Panc1 (cell line): ENCODE measurements at regions not wholly inside any gene's neighbourhood (a gene's known extent, or its start where the extent isn't known, plus 50 kb on each side); places are given as distances from the start of the nearest gene placed in this dataset.

Source experiments
- ATAC-seq: fragments of 200-7000 bp; cut with Tn5 transposase; 2 replicates; pipeline ENCODE4 v1.9.1; 2020; ENCODE audit warnings: mild to moderate bottlenecking, moderate library complexity
- BruUV-seq: library from RNA; stranded (reverse); fragments of 400-500 nt; replicated peaks from 2 replicates; lab custom pipeline; 2021; lab: Mats Ljungman, UMichigan
- CTCF ChIA-PET: fragments of 300-600 bp; sonication (Branson Sonifier 250); formaldehyde crosslinking; loops from one replicate; lab custom pipeline; 2022; ENCODE audit warnings: antibody characterized with exemption; lab: Charles Lee
- POLR2A ChIA-PET: fragments of 300-600 bp; sonication (Branson Sonifier 250); formaldehyde crosslinking; loops from one replicate; lab custom pipeline; 2022; ENCODE audit warnings: antibody characterized with exemption; lab: Charles Lee
- DNase-seq: peaks from one replicate; pipeline ENCODE4 v3.0.0-alpha.2; 2010; ENCODE audit warnings: low read depth, low spot score
- H3K27ac ChIP-seq: 2 replicates; pipeline ENCODE4 v1.5.1; 2011; ENCODE audit warnings: mild to moderate bottlenecking, low read length, inconsistent platforms
- H3K27me3 ChIP-seq: fragments of 200-500 bp; sonication (Bioruptor generic); 2 replicates; pipeline ENCODE4 v1.6.0; 2014; ENCODE audit warnings: low read length, inconsistent platforms; ENCODE audit not compliant: control insufficient read depth, insufficient read depth
- H3K36me3 ChIP-seq: fragments of 200-500 bp; sonication (Bioruptor generic); 2 replicates; pipeline ENCODE4 v1.5.1; 2014; ENCODE audit warnings: inconsistent platforms, mild to moderate bottlenecking, low read length, moderate library complexity; ENCODE audit not compliant: control insufficient read depth, insufficient read depth
- H3K4me1 ChIP-seq: 2 replicates; pipeline ENCODE4 v1.5.1; 2011; ENCODE audit warnings: inconsistent platforms, mild to moderate bottlenecking, low read length, moderate library complexity; ENCODE audit not compliant: control insufficient read depth, insufficient read depth
- H3K4me3 ChIP-seq, 2 experiments: 2 replicates each; pipeline ENCODE4 v1.5.1; 2011 to 2012; ENCODE audit warnings: low read depth in 2 of 2, low read length in 2 of 2, mild to moderate bottlenecking in 2 of 2, inconsistent platforms in 1 of 2, moderate library complexity in 1 of 2
- H3K9me3 ChIP-seq: fragments of 200-500 bp; sonication (Bioruptor generic); 2 replicates; pipeline ENCODE4 v1.5.1; 2014; ENCODE audit warnings: low read depth, mild to moderate bottlenecking, inconsistent platforms, low read length, moderate library complexity; ENCODE audit not compliant: control insufficient read depth, insufficient read depth
- POLR2AphosphoS5 ChIP-seq: IDR thresholded peaks from 2 replicates; pipeline ENCODE4 v1.6.1; 2012; ENCODE audit warnings: mild to moderate bottlenecking, low read depth, low read length, moderate library complexity
- REST ChIP-seq, 2 experiments: IDR thresholded peaks; 2 replicates each; pipeline ENCODE4 v1.6.1; 2011 to 2012; ENCODE audit warnings: low read depth in 2 of 2, control low read depth in 1 of 2, low read length in 1 of 2, mild to moderate bottlenecking in 1 of 2, moderate library complexity in 1 of 2; ENCODE audit not compliant: insufficient read depth in 1 of 2
- SIN3A ChIP-seq: IDR thresholded peaks from 2 replicates; pipeline ENCODE4 v1.6.1; 2012; ENCODE audit warnings: low read depth, mild to moderate bottlenecking, low read length, moderate library complexity, borderline replicate concordance; ENCODE audit not compliant: insufficient read depth
- TCF7L2 ChIP-seq: IDR thresholded peaks from 2 replicates; pipeline ENCODE4 v1.6.1; 2011; ENCODE audit warnings: mild to moderate bottlenecking, low read depth, low read length, inconsistent platforms
- in situ Hi-C: cut with HindIII; loops from 2 replicates; pipeline ENCODE4 v1.10.0; 2016; ENCODE audit warnings: low sequenced_read_pairs, low pct_unique_long_range_greater_than_20kb
- intact Hi-C: fragments of 100-400 bp; cut with micrococcal nuclease; formaldehyde crosslinking; loops from one replicate; pipeline ENCODE4 v1.10.0; 2022; ENCODE audit not compliant: unreplicated experiment
- TF ChIP-seq, protein P1 (sequence below): fragments of 450-650 bp; IDR thresholded peaks from 2 replicates; pipeline ENCODE4 v1.5.1; 2017; ENCODE audit warnings: mild to moderate bottlenecking

GRCh38 chr5:33328818-33329217 is 111.9 kb upstream of the TARS1 start:
- POLR2A ChIA-PET = no interaction called here
- in situ Hi-C loops (no loop called here), intact Hi-C loops (no loop called here)
- Histone ChIP-seq H3K27me3 (no peaks in the 10 kb centered on the region), H3K4me1 (no peaks in the 10 kb centered on the region), H3K9me3 (no peaks in the 10 kb centered on the region), H3K36me3 (no peaks in the 10 kb centered on the region), H3K4me3 (no peak overlapping the region), H3K27ac (no peak overlapping the region)
- TF ChIP-seq SIN3A (no peak), TCF7L2 (no peak), POLR2AphosphoS5 (no peak), REST (IDR thresholded peaks at IDR 0.05; ENCODE audit: insufficient read depth in 1 of 2, low read depth in 2 of 2, low read length in 1 of 2) (no peak)
- TF ChIP-seq, protein P1, sequence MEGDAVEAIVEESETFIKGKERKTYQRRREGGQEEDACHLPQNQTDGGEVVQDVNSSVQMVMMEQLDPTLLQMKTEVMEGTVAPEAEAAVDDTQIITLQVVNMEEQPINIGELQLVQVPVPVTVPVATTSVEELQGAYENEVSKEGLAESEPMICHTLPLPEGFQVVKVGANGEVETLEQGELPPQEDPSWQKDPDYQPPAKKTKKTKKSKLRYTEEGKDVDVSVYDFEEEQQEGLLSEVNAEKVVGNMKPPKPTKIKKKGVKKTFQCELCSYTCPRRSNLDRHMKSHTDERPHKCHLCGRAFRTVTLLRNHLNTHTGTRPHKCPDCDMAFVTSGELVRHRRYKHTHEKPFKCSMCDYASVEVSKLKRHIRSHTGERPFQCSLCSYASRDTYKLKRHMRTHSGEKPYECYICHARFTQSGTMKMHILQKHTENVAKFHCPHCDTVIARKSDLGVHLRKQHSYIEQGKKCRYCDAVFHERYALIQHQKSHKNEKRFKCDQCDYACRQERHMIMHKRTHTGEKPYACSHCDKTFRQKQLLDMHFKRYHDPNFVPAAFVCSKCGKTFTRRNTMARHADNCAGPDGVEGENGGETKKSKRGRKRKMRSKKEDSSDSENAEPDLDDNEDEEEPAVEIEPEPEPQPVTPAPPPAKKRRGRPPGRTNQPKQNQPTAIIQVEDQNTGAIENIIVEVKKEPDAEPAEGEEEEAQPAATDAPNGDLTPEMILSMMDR = no peak
- ATAC-seq (no peak), DNase-seq (no peak)
- no TSS peak for BruUV-seq
- CTCF ChIA-PET = no interaction called here

DNA sequence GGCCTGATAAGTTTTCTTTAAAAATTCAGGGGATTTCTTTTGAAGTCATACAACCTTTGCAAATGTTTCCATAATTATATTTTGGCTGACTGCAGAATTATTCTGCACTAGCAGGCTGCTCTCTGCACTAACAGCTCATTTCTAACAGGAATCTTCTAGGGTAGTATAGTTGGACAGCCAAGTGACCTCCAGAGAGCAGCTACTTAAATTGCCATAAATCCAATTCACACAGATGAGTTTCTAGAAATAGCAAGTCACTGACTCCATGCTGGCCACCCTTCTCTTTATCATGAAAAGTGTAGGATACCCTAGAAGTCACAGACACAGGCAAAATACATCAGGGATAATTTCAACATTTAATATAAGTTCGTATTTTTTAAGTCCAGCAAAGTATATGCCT is 110.9 kb upstream of the TARS1 start:
- ATAC-seq = no peak
- H3K27me3 ChIP-seq = no peaks in the 10 kb centered on the region
- no peaks in the 10 kb centered on the region for H3K9me3 ChIP-seq
- TF ChIP-seq, protein P1 = no peak
- TF ChIP-seq POLR2AphosphoS5 = no peak
- TF ChIP-seq REST (IDR thresholded peaks at IDR 0.05; ENCODE audit: insufficient read depth in 1 of 2, low read depth in 2 of 2, low read length in 1 of 2) = no peak
- H3K27ac ChIP-seq = no peak overlapping the region
- ChIA-PET CTCF (no interaction called here), POLR2A (no interaction called here)
- no peak for DNase-seq
- in situ Hi-C loops = no loop called here
- H3K4me3 ChIP-seq = no peak overlapping the region
- intact Hi-C loops = no loop called here
- no peaks in the 10 kb centered on the region for H3K36me3 ChIP-seq
- BruUV-seq = no TSS peak
- H3K4me1 ChIP-seq = no peaks in the 10 kb centered on the region
